CD4-positive, alpha-beta T cell (primary cell): ENCODE measurements at regions not wholly inside any gene's neighbourhood (a gene's known extent, or its start where the extent isn't known, plus 50 kb on each side); places are given as distances from the start of the nearest gene placed in this dataset.

Source experiments
- ATAC-seq: fragments of 200-7000 bp; cut with Tn5 transposase; one replicate; pipeline ENCODE4 v1.10.0; 2022; ENCODE audit warnings: mild to moderate bottlenecking; ENCODE audit not compliant: poor library complexity
- CTCF ChIA-PET: fragments of 350-600 bp; sonication (Branson Sonifier 250); formaldehyde crosslinking; loops from one replicate; lab custom pipeline; 2021; ENCODE audit warnings: antibody characterized with exemption, inconsistent platforms; lab: Charles Lee
- POLR2A ChIA-PET: fragments of 350-600 bp; sonication (Branson Sonifier 250); formaldehyde crosslinking; loops from one replicate; lab custom pipeline; 2021; ENCODE audit warnings: antibody characterized with exemption, inconsistent platforms; lab: Charles Lee
- DNase-seq, 14 experiments: peaks; one replicate each; pipeline ENCODE4 v3.0.0-alpha.2; 2013 to 2020; ENCODE audit warnings: mixed read lengths in 2 of 14
- H3K27ac ChIP-seq, 2 donors: one replicate each; pipeline versions ENCODE4 v1.5.1 to v1.7.0; 2013; ENCODE audit warnings: low read length in 2 of 2, low read depth in 1 of 2, mild to moderate bottlenecking in 1 of 2
- H3K27me3 ChIP-seq, 2 experiments: 1 replicate in 1 of 2; 2 replicates in 1 of 2; pipeline versions ENCODE4 v1.6.1 to v1.7.0; 2013; ENCODE audit warnings: low read length in 2 of 2, control low read depth in 1 of 2, mild to moderate bottlenecking in 1 of 2, moderate library complexity in 1 of 2; ENCODE audit not compliant: insufficient read depth in 2 of 2, control insufficient read depth in 1 of 2
- H3K36me3 ChIP-seq: one replicate; pipeline ENCODE4 v1.6.1; 2013; ENCODE audit warnings: low read length, control low read depth; ENCODE audit not compliant: insufficient read depth
- H3K4me1 ChIP-seq: one replicate; pipeline ENCODE4 v1.6.1; 2013; ENCODE audit warnings: low read length, control low read depth; ENCODE audit not compliant: insufficient read depth
- H3K4me3 ChIP-seq: one replicate; pipeline ENCODE4 v1.5.1; 2013; ENCODE audit warnings: mild to moderate bottlenecking, low read length, moderate library complexity
- H3K9me3 ChIP-seq, 2 experiments: 1 replicate in 1 of 2; 2 replicates in 1 of 2; pipeline versions ENCODE4 v1.6.1 to v1.7.0; 2013; ENCODE audit warnings: low read length in 2 of 2, mild to moderate bottlenecking in 2 of 2, control low read depth in 1 of 2, moderate library complexity in 1 of 2; ENCODE audit not compliant: control insufficient read depth in 1 of 2, insufficient read depth in 1 of 2
- H3K27ac Mint-ChIP-seq: one replicate; pipeline ENCODE4 v1.8.0; 2020; ENCODE audit warnings: mixed read lengths
- H3K27me3 Mint-ChIP-seq: one replicate; pipeline ENCODE4 v1.8.0; 2021; ENCODE audit warnings: mixed read lengths
- H3K36me3 Mint-ChIP-seq: one replicate; pipeline ENCODE4 v1.8.0; 2021; ENCODE audit warnings: low read depth, mixed read lengths
- H3K4me1 Mint-ChIP-seq: one replicate; pipeline ENCODE4 v1.8.0; 2021; ENCODE audit warnings: low read depth, mixed read lengths
- H3K4me3 Mint-ChIP-seq: one replicate; pipeline ENCODE4 v1.8.0; 2020; ENCODE audit warnings: mild to moderate bottlenecking, mixed read lengths
- H3K9me3 Mint-ChIP-seq: one replicate; pipeline ENCODE4 v1.8.0; 2020; ENCODE audit warnings: mixed read lengths
- intact Hi-C, 2 experiments: fragments of 100-400 bp; cut with DNase I in 1 of 2; cut with micrococcal nuclease in 1 of 2; formaldehyde crosslinking; loops; one replicate each; pipeline versions ENCODE4 v1.15.1 to v1.9.0; 2023 to 2025; cut with DNase I, micrococcal nuclease
- TF ChIP-seq, protein P1 (sequence below): fragments of 200-600 bp; IDR thresholded peaks from one replicate; pipeline ENCODE4 v1.8.0; 2022; ENCODE audit warnings: antibody characterized with exemption, mild to moderate bottlenecking

DNA sequence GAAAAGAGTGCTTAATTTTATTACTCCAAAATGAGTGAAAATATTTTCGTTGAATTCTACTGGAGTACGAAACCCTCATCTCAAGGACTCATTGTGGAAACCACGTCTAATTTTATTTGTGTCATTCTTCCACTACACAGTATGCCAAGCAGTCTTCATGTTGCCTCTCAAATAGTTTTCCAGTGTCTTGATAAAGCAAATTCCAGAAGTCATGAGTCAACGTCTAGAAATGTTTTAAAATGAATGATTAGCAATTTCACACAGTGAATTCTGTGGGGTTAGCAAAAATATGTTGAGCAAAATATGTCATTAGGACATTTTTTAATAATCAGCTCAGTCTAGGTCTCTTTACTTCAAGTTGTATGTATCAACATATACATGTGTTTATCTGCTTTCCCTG, 865.5 kb downstream of the DSC3 start:
- Mint-ChIP-seq H3K27ac (no peak overlapping the region), H3K4me3 (no peak overlapping the region), H3K27me3 (no peaks in the 10 kb centered on the region), H3K36me3 (no peaks in the 10 kb centered on the region), H3K9me3 (peaks cover 12% of the 10 kb centered on the region), H3K4me1 (no peaks in the 10 kb centered on the region)
- no peak for DNase-seq
- POLR2A ChIA-PET, result no interaction called here
- Histone ChIP-seq H3K27me3 (no peaks in the 10 kb centered on the region), H3K4me1 (no peaks in the 10 kb centered on the region), H3K9me3 (peaks cover 0 to 23% of the 10 kb centered on the region in 2 experiments), H3K36me3 (no peaks in the 10 kb centered on the region), H3K4me3 (no peak overlapping the region), H3K27ac (no peak overlapping the region)
- intact Hi-C loops, result no loop called here
- CTCF ChIA-PET, result no interaction called here
- TF ChIP-seq, protein P1, sequence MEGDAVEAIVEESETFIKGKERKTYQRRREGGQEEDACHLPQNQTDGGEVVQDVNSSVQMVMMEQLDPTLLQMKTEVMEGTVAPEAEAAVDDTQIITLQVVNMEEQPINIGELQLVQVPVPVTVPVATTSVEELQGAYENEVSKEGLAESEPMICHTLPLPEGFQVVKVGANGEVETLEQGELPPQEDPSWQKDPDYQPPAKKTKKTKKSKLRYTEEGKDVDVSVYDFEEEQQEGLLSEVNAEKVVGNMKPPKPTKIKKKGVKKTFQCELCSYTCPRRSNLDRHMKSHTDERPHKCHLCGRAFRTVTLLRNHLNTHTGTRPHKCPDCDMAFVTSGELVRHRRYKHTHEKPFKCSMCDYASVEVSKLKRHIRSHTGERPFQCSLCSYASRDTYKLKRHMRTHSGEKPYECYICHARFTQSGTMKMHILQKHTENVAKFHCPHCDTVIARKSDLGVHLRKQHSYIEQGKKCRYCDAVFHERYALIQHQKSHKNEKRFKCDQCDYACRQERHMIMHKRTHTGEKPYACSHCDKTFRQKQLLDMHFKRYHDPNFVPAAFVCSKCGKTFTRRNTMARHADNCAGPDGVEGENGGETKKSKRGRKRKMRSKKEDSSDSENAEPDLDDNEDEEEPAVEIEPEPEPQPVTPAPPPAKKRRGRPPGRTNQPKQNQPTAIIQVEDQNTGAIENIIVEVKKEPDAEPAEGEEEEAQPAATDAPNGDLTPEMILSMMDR, result no peak
- no peak for ATAC-seq

DNA sequence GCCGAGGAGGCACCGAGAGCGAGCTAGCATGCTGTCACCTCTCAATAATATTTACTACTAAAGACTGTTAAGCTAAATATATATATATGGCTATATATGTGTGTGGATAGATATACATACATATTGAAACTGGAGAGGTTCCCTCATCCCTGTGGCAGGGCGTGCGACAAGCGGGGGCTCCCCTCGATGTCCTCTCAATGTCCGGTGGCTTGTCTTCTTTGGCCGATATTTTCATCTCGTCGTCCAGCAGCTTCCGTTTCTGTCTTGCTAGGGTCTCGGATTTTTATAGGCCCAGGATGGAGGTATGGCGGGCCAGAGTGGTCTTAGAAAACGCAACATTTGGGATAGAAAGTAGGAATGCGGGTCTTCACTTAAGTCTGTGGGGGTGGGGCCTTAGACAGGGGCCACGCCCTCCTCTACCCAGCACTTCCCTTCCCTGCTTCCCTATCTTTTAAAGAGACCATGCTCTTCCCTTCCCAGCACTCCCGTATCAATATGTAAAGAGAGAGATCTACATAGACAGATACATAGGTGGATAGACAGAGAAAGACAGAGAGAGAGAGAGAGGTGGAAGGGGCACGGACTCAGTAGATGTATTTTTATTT, 866.8 kb downstream of the DSC3 start:
- TF ChIP-seq, protein P1, result no peak
- no peak for ATAC-seq
- H3K36me3 Mint-ChIP-seq, result no peaks in the 10 kb centered on the region
- no peaks in the 10 kb centered on the region for H3K27me3 Mint-ChIP-seq
- Histone ChIP-seq H3K4me3 (no peak overlapping the region), H3K27ac (no peak overlapping the region), H3K27me3 (no peaks in the 10 kb centered on the region), H3K36me3 (no peaks in the 10 kb centered on the region), H3K4me1 (no peaks in the 10 kb centered on the region), H3K9me3 (peaks cover 0 to 23% of the 10 kb centered on the region in 2 experiments)
- peaks cover 12% of the 10 kb centered on the region for H3K9me3 Mint-ChIP-seq
- H3K27ac Mint-ChIP-seq, result no peak overlapping the region
- POLR2A ChIA-PET, result no interaction called here
- intact Hi-C loops, result no loop called here
- CTCF ChIA-PET, result no interaction called here
- H3K4me3 Mint-ChIP-seq, result no peak overlapping the region
- DNase-seq, result no peak
- no peaks in the 10 kb centered on the region for H3K4me1 Mint-ChIP-seq

DNA sequence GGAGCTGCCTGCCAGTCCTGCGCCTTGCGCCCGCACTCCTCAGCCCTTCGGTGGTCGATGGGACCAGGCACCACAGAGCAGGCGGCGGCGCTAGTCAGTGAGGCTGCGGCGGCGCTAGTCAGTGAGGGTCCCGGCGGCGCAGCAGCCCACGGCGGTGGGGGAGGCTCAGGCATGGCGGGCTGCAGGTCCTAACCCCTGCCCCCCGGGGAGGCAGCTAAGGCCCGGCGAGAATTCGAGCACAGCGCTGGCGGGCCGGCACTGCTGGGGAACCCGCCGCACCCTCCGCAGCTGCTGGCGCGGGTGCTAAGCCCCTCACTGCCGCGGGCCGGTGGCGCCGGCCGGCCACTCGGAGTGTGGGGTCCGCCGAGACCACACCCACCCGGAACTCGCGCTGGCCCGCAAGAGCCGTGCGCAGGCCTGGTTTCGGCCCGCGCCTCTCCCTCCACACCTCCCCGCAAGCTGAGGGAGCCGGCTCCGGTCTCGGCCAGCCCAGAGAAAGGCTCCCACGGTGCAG, 867.4 kb downstream of the DSC3 start:
- H3K27me3 ChIP-seq, result no peaks in the 10 kb centered on the region
- ATAC-seq, result no peak
- no peaks in the 10 kb centered on the region for H3K4me1 ChIP-seq
- no peak overlapping the region for H3K27ac ChIP-seq
- H3K36me3 Mint-ChIP-seq, result no peaks in the 10 kb centered on the region
- TF ChIP-seq, protein P1, result no peak
- peak in 1 of 14 experiments; percentile 4 for DNase-seq
- CTCF ChIA-PET, result no interaction called here
- no peaks in the 10 kb centered on the region for H3K4me1 Mint-ChIP-seq
- no peaks in the 10 kb centered on the region for H3K27me3 Mint-ChIP-seq
- intact Hi-C loops, result no loop called here
- POLR2A ChIA-PET, result no interaction called here
- no peak overlapping the region for H3K4me3 ChIP-seq
- no peak overlapping the region for H3K27ac Mint-ChIP-seq
- peaks cover 12% of the 10 kb centered on the region for H3K9me3 Mint-ChIP-seq
- H3K4me3 Mint-ChIP-seq, result no peak overlapping the region
- H3K36me3 ChIP-seq, result no peaks in the 10 kb centered on the region
- H3K9me3 ChIP-seq, result peaks cover 0 to 23% of the 10 kb centered on the region in 2 experiments
